GM18517 (cell line): ENCODE measurements at regions not wholly inside any gene's neighbourhood (a gene's known extent, or its start where the extent isn't known, plus 50 kb on each side); places are given as distances from the start of the nearest gene placed in this dataset.

Source experiments
- ATAC-seq: cut with Tn5 transposase; IDR thresholded peaks from one replicate; pipeline ENCODE4 v1.9.1; 2021; ENCODE audit warnings: mild to moderate bottlenecking, moderate library complexity; ENCODE audit not compliant: unreplicated experiment

DNA sequence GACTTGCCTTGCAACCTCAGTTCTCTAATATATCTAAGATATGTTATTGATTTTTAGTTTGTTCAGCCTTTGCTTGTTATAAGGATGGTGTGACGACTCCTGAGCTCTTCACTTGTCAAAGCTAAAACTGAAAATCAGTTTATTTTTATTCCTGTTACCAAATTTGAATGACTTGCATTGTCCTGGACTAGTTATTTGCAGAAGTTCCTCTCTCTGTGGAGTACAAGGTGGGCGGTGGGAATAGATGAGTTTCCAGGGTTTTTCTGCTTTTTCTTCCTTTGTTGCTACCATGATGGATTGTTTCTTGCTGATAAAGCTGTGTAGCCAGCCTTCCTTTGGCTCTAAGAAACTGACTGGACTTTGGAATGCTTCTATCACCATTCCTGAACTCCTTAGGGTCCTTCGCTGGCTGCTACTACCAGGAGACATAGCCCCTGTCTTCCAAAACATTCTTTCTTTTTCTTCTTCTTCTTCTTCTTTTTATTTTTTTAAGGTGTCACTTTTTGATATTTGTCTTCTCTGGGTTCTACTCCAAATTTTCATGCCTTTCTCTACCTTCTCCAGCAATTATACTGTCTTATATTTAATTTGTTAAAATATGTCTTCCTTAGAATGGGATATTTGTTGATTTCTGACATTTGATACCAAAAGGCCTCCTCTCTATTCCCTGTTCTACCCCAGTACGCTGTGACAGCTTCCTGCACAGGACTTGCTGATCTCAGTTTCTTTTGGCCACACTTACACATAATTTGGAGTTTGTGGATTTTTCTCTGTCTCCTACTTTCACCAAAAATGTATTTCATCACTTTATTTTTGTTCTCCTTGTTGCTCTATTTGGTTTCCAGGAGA lies 145.1 kb upstream of the THRB start:
- ATAC-seq: no peak

DNA sequence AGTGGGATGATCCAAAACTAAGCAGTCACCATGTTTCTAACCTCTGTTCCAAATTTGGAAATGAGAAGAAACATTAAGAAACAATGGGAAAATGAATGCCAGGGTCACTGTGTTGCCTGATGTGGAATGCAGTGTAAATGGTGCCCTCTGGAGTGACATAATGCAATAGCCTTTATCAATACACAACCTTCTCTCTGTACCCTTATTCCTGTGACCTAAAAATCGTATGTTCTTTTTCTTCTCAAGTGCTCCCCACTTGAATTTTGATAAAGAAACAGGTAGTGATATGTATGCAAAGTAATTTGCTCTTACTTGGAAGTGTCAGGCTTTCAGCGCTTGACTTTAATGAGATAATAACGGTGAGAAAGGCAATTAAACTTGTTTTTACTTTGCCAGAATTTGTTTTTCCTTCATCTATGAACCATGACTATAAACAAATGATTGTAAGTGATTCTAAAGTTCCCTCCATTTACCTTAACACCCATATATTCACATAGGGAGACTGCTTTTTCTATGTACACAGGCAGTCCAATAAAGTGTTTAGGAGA lies 145.8 kb upstream of the THRB start:
- no peak for ATAC-seq

DNA sequence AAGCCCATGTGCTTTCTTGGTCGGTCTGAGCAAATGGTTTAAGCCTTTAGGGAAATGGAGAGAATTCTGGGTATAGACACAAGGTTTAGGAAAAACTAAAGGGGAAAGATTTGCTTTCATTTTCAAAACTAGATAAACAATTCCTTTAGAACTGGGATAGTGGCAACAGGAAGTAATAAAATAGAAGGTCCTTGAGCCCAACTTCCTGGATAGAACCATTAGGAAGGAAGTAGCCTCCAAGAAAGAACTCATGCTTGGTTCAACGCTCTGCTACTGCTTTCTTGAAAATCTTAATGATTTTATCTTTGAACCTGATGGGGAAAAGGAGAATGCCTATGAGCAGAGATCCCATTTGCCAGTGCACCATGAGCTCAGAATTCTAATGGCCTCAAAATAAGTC lies 147.0 kb upstream of the THRB start:
- ATAC-seq: no peak

DNA sequence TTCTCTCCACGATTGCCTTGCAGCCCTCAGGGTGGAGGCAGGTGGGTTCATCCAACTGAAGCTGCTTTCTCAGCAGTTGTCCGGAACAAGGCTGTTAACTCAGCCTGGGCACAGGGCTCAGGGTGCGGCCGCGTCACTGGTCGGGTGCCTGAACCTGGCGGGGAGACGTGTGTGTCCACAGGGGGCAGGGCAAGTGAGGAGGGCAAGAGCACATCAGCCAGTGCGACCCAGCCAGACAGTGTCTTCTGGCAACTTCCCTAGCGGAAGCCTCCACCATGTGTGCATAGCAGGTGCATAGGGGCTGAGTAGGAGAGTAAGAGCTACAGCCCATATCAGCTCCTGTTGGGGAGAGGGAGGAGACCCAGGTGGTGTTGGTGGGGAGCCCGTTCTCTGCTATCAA lies 150.4 kb upstream of the THRB start:
- no peak for ATAC-seq

DNA sequence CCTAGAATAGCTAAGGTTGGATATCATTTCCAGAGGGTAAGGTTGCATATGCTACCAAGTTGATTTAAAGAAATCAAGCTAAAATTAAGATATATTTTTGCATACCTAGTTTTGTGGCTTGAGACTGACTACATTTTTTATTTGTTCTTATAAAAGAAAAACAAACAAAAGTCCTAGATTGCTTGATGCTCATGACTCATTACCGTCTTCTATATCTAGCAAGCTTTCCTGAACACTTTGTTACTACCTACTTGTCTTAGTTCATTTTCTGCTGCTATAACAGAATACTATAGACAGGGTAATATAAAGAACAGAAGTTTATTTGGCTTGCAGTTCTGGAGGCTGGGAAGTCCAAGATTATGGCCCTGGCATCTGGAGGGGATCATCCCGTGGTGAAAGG lies 152.1 kb upstream of the THRB start:
- ATAC-seq: no peak

DNA sequence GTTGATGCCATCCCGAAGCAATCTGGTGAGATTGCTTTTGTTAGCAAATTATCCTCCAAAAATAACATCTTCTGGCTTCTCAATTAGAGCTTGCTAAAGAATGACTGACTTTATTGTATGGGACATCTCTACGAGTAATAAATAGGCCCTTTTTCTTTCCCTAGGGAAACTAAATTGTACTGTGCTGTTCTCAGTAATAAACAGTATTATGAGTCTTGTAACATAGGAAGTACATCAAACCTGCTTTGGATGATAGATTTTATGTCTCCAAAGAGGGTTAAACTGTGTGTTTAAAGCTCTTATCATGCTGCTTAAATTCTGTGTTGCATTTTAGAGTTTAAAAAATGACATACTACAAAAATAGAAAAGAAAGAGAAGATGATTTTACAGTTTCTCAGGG lies 153.4 kb upstream of the THRB start:
- ATAC-seq: no peak

DNA sequence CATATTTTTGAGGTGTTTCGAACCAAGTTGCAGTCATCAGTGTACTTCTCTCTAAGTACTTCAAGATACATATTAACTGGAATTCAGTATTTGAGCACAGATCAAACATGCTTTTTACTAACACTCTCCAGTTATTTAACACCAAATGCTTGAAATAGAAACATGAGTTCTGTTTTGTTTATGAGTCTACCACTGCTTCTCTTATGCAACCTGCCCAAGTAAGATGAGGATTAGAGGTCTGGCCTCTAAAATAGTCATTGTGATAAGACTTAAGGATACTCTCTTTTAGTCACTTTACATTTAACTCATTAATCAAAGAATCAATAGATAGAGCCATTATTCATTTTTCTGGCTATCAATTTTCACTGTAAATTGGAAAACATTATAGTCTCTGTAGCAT lies 156.2 kb upstream of the THRB start:
- ATAC-seq: no peak

DNA sequence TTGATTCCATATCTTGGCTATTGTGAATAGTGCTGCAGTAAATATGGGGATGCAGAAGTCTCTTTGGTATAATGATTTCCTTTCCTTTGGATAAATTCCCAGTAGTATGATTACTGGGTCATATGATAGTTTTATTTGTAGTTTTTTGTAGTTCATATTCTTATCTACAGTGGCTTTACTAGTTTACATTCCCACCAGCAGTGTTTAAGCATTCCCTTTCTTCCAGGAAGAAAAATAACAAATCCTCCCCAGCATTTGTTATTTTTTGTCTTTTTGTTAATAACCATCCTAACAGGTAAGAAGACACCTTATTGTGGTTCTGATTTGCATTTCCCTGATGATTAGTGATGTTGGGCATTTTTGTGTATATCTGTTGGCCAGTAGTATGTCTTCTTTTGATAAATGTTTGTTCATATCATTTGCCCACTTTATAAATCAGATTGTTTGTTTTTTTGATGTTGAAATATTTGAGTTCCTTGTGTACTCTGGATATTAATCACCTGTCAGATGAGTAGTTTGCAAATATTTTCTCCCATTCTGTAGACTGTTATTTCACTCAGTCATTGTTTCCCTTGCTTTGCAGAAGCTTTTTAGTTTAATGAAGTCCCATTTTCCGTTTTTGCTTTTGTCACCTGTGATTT lies 163.3 kb upstream of the THRB start:
- ATAC-seq: no peak

DNA sequence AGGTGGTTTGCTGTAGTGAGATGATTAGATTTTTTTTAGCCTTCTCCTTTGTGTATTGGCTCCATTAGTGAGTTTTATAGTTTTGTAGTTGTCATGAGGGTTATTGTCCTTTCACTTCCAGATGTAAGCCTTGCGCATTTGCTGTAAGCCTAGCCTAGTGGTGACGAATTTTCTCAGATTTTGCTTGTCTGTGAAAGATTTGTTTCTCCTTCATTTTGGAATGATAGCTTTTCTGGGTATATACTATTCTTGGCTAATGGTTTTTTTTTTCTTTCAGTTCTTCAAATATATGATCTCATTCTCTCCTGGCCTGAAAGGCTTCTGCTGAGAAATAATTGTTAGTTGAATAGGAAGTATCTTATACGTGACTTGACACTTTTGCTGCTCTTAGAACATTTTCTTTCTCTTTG lies 166.5 kb upstream of the THRB start:
- no peak for ATAC-seq

DNA sequence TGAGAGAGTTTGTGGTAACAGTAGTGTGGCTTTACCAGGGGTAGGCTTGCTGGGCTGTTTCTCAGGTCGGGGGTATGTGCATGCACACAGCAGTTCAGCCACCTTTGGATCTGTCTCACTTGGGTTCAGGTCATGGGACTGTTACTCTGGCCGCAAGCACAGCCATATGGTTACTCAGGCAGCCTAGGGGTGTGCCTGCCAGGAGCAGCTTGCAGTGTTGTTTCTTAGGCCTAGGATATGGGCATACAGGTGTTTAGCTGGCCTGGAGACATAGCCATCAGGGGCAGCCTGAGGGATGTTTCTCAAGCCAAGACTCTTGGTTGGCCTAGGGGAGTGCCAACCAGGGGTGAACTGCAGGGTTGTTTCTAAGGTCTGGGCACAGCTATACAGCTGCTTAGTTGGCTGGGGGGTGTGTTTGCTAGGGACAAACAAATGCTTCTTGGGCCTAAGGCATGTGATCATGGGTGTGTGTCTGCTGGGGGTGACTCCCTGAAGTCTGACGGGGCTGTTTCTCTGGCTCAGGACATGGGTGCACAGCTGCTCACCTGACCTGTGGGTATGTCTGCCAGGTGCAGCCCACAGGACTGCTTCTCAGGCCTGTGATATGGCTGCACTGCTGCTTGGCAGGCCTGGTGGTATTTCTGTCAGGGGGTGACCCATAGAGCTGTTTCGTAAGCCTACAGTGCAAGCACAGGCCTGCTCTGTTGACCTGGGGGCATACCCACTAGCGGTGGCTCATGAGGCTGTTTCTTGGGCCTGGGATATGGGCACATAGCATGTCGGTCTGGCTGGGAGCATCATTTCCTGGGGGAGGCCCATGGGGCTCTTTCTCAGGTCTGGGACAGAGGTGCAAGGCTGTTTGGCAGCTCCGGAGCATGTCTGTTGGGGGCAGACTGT lies 168.0 kb upstream of the THRB start:
- no peak for ATAC-seq

DNA sequence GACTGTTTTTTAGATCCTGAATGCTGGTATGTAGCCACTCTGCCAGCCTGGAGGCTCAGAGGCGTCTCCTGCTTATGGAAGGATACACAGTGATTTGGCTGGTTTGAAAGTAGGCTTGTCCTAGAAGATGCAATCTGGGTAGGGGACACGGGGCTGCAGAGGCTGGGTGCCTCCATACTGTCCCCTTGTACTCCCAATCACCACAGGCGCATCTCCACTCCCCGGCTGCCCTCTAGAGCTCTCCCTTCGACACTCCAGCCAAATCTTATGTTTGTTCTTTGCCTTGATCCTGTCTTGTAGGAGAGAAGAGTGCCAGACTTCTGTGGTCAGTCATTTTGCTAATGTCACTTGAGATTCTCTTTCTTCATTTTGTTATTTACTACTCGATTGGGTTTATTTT lies 168.8 kb upstream of the THRB start:
- no peak for ATAC-seq

DNA sequence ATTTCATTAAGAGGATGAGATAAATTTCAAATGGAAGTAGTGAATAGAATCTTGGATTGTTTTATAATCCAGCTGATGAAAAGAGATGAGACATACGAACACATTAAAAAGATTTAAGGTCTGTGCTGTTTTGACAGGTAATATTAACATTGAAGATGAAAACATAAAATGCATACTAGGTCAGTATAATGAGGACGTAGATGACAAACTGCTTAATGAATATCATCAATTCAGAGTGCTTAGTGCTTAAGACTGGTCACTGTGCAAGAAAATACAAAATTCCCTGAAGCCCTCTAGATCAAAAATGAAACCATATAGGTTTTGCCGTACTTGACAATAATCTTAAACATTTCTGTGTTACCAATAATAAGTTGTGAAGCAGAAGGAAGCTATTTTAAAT lies 173.4 kb upstream of the THRB start:
- ATAC-seq: no peak

DNA sequence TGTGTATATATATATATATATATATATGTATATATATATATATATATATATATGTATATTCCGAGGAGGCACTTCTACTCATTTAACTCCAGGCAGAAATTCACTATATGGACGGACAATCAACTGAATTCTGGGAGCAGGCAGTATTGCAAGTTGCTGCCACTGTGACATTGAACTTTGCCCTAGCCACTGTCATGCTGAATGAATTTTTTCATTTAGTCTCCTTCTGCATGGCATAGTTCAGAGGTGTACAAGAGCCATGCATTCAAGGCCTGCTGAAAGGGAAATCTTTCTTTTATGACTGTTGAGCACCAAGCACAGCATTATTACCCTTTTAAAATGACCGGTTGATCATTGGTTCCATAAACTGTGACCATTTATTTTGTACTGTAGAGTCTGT lies 176.2 kb upstream of the THRB start:
- no peak for ATAC-seq

DNA sequence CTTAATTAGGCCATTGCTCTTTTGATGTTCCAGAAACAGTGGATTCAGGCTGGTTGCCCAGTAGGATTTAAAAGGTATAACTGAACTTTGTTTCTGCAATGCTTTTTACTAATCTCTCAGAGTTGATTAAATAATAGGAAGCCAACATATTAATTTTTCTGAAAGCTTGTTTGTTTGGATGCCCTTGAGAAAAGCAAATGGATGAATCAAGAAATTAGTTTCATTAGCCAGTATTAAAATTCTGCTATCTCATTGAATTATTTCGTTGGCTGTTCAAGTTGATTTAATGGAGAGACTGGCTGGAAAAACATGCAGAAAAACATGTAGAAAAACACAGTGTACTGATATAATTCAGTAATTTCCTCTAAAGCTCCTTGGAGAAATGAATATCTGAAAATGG lies 178.9 kb upstream of the THRB start:
- no peak for ATAC-seq

DNA sequence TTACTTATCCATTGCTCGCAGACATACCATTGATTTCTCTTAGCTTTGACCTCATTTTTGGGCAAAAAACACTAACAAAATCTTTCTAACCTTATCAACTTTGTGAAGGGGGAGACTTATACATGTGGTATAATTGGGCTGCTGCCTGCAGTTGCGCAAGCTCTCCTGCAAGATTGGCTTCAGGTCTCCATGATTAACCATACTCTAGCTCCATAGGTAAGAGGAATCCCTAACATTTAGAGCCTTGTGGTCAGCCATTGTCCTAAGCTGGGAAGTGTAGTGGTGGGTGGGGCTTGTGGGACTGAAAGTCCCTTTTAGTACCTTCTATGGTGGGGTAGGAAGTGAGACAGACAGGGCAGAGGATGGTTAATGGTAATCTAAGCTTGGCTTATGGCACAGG lies 179.6 kb upstream of the THRB start:
- no peak for ATAC-seq

DNA sequence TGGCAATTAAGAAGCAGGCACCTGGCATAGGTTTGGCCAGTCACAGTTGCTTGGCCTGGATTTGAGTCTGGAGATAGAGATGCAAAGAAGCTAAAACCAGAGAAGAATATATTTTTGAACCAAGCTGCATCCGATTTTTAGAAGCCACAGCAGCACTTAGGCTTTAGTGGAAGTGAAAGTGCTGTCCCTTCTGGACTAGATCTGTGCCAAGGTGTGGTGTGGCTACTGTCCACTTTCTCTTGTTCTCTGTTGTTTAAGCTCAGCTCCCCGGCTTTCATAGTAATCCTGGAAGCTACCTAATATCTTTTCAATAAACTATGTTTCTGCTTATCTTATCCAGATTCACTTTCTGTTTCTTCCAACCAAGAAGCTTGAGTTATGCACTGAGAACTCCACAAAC lies 183.4 kb upstream of the THRB start:
- ATAC-seq: no peak

DNA sequence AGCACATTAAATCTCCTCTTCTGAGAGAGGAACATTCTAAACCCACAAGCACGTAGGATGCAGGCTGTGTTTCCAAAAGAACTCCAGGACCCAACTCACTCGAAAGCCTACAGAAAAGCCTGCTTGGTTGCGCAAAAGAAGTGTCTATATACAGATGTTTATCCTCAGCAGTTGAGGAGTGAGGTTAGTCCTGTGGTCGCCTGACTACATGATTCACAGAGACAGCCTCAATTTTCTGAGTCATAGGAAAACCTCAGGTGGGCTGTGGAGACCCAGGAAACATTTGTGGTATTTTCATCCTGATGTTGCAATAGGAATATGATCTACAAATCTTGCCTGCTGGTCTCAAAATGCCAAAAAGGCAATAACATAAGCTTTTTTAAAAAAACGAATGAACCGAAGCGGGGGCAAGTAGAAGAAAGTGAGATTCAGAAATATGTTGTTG lies 183.8 kb upstream of the THRB start:
- no peak for ATAC-seq

DNA sequence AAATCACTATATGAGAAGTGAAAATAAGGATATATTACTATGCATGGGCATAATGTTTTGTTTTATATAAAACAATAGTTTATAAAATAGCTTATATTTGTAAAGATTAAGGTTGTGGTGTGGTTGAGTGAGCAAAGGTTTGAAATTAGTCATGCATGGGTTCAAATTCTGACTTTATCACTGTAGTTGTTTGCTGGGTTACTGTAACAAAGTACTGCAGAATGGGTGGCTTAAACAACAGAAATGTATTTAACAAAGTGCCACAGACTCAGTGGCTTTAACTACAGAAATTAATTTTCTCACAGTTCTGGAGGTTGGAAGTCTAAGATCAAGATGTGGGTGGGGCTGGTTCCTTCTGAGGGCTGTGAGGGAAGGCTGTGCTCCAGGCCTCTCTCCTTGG lies 184.8 kb upstream of the THRB start:
- no peak for ATAC-seq

DNA sequence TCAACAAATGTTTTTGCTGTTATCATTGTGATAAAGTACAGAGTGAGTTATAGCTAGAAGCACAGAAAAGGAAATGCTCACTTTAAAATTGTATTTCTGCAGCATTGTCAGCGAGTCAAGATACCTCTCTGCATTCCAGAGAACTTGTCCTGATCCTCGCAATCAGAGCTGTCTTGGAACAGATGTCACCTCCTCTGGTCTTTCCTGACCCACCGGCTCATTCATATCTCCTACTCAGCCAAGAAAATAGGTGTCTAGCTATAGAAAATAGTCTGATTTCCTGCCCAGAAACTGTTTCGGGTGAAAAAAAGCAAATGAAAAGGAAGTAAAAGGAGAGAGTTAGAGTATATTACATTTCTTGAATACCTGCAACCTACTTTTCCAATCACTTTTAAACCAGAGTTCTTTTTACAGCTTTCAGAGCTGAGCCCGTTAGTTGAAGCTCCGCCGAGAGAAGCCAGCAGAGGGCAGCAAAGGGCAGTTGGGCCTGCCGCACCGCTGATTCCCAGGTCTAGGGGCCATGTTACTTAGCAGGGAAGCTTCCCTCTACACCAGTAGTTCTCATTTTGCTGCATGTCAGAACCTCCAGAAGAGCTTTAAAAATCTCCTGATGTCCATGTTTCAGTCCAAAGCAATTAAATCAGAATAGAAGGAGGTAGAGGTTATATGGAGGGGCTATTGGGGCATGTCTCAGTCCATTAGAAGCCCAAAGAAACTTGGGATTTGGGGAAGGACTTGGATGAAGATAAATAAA lies 185.7 kb upstream of the THRB start:
- peak; percentile 77 for ATAC-seq

DNA sequence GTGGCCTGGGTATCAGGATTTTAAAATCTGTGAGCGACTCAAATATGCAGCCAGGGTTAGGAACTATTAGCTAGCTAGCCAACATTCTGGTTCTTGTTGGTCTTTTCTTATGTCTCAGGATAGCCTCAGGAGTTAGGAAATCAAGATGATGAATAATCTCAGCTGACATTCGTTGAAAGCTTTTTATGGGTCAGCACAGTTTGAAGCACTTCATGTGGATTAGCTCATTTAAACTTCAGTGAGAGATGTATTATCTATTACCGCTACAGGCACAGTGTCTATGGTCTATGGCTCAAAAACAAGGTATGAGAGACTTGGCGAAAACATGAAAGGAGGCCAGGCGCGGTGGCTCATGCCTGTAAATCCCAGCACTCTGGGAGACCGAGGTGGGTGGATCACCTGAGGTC lies 187.5 kb upstream of the THRB start:
- no peak for ATAC-seq

DNA sequence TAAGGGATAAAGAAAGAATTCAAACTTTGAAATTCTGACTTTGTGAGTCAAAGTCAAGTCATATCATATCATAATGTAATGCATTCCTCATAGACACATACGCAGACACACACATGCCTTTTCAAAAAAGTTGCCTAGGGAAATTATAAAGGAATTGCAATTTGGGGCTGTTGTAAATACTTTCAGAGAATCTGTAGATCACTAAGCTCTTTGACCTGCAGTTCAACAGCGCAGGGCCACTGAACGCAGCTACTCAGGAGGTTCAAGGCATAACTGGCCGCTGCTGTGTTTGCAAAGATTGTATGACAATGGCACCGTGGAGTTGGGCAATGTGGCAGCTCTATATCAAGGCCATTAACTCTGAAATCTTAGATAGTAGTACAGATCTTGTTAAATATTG lies 188.4 kb upstream of the THRB start:
- ATAC-seq: no peak
